ENCODE measurements at regions not wholly inside any gene's neighbourhood (a gene's known extent, or its start where the extent isn't known, plus 50 kb on each side); places are given as distances from the start of the nearest gene placed in this dataset.
"Not testable (repeated sequence)": the region's sequence is repeated elsewhere in the genome, so short reads cannot be mapped to it uniquely, and the experiment has no call there.

DNA sequence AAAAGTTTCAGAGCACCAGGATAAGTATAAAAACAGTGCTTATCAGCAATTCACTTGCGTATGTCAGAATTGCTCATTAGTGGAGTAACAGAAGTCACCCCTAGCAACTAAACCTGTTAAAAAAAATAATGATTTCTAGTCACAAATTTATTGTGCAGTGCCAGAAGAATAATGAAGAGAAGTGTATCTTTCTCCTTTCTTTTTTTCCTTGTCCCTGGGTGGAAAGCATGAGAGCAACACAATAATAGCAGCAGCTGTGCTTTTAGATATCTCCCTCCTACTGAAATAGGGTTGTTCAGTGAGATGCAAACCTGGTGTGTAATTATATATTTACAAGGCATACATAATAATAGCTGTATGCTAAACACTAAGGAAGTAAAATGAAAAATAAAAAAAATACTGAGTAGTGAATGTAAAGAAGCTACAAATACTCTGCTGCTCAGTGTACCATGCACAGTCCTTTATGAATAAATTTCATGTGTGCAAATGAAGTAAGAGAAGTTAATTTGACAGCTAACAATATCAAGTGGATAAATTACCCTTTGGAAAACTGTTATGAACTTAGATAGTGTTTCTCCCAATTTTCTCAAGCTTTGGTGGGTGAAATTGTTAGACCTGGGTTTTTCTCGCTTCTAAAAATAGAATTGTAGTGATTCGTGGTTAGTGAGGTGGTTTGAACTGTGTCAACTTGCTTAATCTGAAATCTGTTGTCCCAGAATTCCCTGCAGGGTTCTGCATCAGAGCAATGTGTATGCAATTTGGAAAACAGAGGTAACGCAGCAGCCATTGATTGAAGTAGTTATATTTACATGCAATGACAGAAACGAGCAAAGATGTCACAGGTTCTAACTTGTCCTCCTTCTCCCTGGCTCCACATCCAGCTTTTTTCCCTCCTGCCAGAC, 125.7 kb upstream of the NDST3 start:
- Histone ChIP-seq H3K4me3 (ENCODE audit: low read length in 2 of 2) (no peak overlapping the region), H3K27ac (ENCODE audit: low read depth in 2 of 2, low read length in 2 of 2) (no peak overlapping the region), H3K27me3 (ENCODE audit: control insufficient read depth in 2 of 2, insufficient read depth in 2 of 2, low read length in 2 of 2) (no peaks in the 10 kb centered on the region), H3K9ac (ENCODE audit: low read depth in 1 of 2, low read length in 2 of 2) (no peak overlapping the region), H3K4me1 (ENCODE audit: control insufficient read depth in 2 of 2, insufficient read depth in 2 of 2, low read length in 2 of 2) (no peaks in the 10 kb centered on the region), H3K9me3 (ENCODE audit: control insufficient read depth in 2 of 2, low read length in 2 of 2) (no peaks in the 10 kb centered on the region), H3K36me3 (ENCODE audit: control insufficient read depth in 2 of 2, insufficient read depth in 2 of 2, low read length in 2 of 2) (no peaks in the 10 kb centered on the region)

DNA sequence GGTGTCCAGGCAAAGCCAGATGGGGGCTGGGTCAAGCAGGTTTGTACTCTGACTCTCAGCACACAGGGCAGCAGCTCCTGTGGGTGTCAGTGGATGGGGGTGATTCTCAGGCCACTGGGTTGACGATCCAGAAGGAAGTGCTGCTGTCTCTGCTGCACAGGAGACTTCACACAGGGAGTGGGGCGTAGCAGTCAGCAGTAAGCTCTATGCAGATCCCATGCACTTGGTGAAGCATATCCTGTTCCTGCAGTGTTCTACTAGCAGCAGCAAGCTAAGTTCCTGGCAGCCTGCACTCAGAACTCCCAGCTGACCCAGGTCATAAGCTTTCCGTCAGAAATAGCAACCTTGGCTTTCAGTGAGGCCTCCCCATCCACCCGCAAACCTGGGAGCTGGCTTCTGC, 117.6 kb upstream of the NDST3 start:
- Histone ChIP-seq H3K4me1 (ENCODE audit: control insufficient read depth in 2 of 2, insufficient read depth in 2 of 2, low read length in 2 of 2) (no peaks in the 10 kb centered on the region), H3K36me3 (ENCODE audit: control insufficient read depth in 2 of 2, insufficient read depth in 2 of 2, low read length in 2 of 2) (no peaks in the 10 kb centered on the region)

DNA sequence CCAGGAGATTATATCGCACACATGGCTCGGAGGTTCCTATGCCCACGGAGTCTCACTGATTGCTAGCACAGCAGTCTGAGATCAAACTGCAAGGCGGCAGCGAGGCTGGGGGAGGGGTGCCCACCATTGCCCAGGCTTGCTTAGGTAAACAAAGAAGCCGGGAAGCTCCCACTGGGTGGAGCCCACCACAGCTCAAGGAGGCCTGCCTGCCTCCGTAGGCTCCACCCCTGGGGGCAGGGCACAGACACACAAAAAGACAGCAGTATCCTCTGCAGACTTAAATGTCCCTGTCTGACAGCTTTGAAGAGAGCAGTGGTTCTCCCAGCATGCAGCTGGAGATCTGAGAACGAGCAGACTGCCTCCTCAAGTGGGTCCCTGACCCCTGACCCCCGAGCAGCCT, 112.0 kb upstream of the NDST3 start:
- not testable (repeated sequence) for H3K27me3 ChIP-seq (ENCODE audit: control insufficient read depth in 2 of 2, insufficient read depth in 2 of 2, low read length in 2 of 2); H3K4me1 ChIP-seq (ENCODE audit: control insufficient read depth in 2 of 2, insufficient read depth in 2 of 2, low read length in 2 of 2); H3K9ac ChIP-seq (ENCODE audit: low read depth in 1 of 2, low read length in 2 of 2); H3K27ac ChIP-seq (ENCODE audit: low read depth in 2 of 2, low read length in 2 of 2); H3K36me3 ChIP-seq (ENCODE audit: control insufficient read depth in 2 of 2, insufficient read depth in 2 of 2, low read length in 2 of 2); H3K9me3 ChIP-seq (ENCODE audit: control insufficient read depth in 2 of 2, low read length in 2 of 2); H3K4me3 ChIP-seq (ENCODE audit: low read length in 2 of 2)

More for the DNA sequence above, 117.6 kb upstream of the NDST3 start:
- Histone ChIP-seq H3K27me3 (ENCODE audit: control insufficient read depth in 2 of 2, insufficient read depth in 2 of 2, low read length in 2 of 2) (no peaks in the 10 kb centered on the region), H3K27ac (ENCODE audit: low read depth in 2 of 2, low read length in 2 of 2) (no peak overlapping the region), H3K9ac (ENCODE audit: low read depth in 1 of 2, low read length in 2 of 2) (no peak overlapping the region), H3K4me3 (ENCODE audit: low read length in 2 of 2) (no peak overlapping the region), H3K9me3 (ENCODE audit: control insufficient read depth in 2 of 2, low read length in 2 of 2) (no peaks in the 10 kb centered on the region)

DNA sequence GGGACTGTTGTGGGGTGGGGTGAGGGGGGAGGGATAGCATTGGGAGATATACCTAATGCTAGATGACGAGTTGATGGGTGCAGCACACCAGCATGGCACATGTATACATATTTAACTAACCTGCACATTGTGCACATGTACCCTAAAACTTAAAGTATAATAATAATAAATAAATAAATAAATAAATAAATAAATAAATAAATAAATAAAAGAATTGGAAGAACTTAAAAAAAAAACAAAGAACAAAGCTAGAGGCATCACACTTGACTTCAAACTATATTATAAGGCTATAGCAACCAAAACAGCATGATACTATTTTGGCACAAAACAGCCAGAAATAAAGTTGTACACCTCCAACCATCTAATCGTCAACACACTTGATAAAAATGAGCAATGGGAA, 106.5 kb upstream of the NDST3 start:
- not testable (repeated sequence) for H3K9me3 ChIP-seq (ENCODE audit: control insufficient read depth in 2 of 2, low read length in 2 of 2); H3K4me3 ChIP-seq (ENCODE audit: low read length in 2 of 2); H3K4me1 ChIP-seq (ENCODE audit: control insufficient read depth in 2 of 2, insufficient read depth in 2 of 2, low read length in 2 of 2)

DNA sequence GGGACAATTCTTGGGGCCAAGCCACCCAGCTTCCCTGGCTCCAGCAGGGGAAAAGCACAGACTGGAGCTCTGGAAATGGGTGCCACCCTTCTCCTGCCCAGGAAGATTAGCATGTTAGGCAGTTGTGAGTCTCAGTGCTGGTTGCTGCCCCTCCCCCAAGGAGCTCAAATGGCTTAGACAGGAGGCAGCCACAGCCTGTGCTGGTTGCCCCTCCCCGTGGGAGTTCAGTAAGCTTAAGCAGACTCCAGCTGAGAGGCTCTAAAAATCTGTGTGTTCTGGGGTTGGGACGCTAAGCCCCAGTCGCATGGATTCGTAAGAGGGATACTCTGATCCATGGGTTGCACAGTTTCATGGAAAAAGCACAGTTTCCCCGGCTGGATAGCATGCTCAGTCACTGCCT, 92.7 kb upstream of the NDST3 start:
- Histone ChIP-seq H3K4me1 (ENCODE audit: control insufficient read depth in 2 of 2, insufficient read depth in 2 of 2, low read length in 2 of 2) (no peaks in the 10 kb centered on the region), H3K36me3 (ENCODE audit: control insufficient read depth in 2 of 2, insufficient read depth in 2 of 2, low read length in 2 of 2) (no peaks in the 10 kb centered on the region), H3K27me3 (ENCODE audit: control insufficient read depth in 2 of 2, insufficient read depth in 2 of 2, low read length in 2 of 2) (no peaks in the 10 kb centered on the region), H3K27ac (ENCODE audit: low read depth in 2 of 2, low read length in 2 of 2) (no peak overlapping the region), H3K9ac (ENCODE audit: low read depth in 1 of 2, low read length in 2 of 2) (no peak overlapping the region), H3K9me3 (ENCODE audit: control insufficient read depth in 2 of 2, low read length in 2 of 2) (no peaks in the 10 kb centered on the region), H3K4me3 (ENCODE audit: low read length in 2 of 2) (no peak overlapping the region)

More for the DNA sequence above, 106.5 kb upstream of the NDST3 start:
- H3K36me3 ChIP-seq (ENCODE audit: control insufficient read depth in 2 of 2, insufficient read depth in 2 of 2, low read length in 2 of 2); H3K9ac ChIP-seq (ENCODE audit: low read depth in 1 of 2, low read length in 2 of 2); H3K27me3 ChIP-seq (ENCODE audit: control insufficient read depth in 2 of 2, insufficient read depth in 2 of 2, low read length in 2 of 2); H3K27ac ChIP-seq (ENCODE audit: low read depth in 2 of 2, low read length in 2 of 2): not testable (repeated sequence)

GRCh38 chr4:117949621-117950020, 84.7 kb upstream of the NDST3 start:
- no peaks in the 10 kb centered on the region for H3K9me3 ChIP-seq (ENCODE audit: control insufficient read depth in 2 of 2, low read length in 2 of 2)
- no peaks in the 10 kb centered on the region for H3K36me3 ChIP-seq (ENCODE audit: control insufficient read depth in 2 of 2, insufficient read depth in 2 of 2, low read length in 2 of 2)
- no peak overlapping the region for H3K4me3 ChIP-seq (ENCODE audit: low read length in 2 of 2)
- H3K27ac ChIP-seq (ENCODE audit: low read depth in 2 of 2, low read length in 2 of 2): no peak overlapping the region
- no peaks in the 10 kb centered on the region for H3K27me3 ChIP-seq (ENCODE audit: control insufficient read depth in 2 of 2, insufficient read depth in 2 of 2, low read length in 2 of 2)
- no peaks in the 10 kb centered on the region for H3K4me1 ChIP-seq (ENCODE audit: control insufficient read depth in 2 of 2, insufficient read depth in 2 of 2, low read length in 2 of 2)
- H3K9ac ChIP-seq (ENCODE audit: low read depth in 1 of 2, low read length in 2 of 2): no peak overlapping the region

GRCh38 chr4:117957571-117957970, 76.7 kb upstream of the NDST3 start:
- Histone ChIP-seq H3K27ac (ENCODE audit: low read depth in 2 of 2, low read length in 2 of 2) (no peak overlapping the region), H3K9me3 (ENCODE audit: control insufficient read depth in 2 of 2, low read length in 2 of 2) (no peaks in the 10 kb centered on the region), H3K4me3 (ENCODE audit: low read length in 2 of 2) (no peak overlapping the region), H3K9ac (ENCODE audit: low read depth in 1 of 2, low read length in 2 of 2) (no peak overlapping the region), H3K36me3 (ENCODE audit: control insufficient read depth in 2 of 2, insufficient read depth in 2 of 2, low read length in 2 of 2) (no peaks in the 10 kb centered on the region), H3K27me3 (ENCODE audit: control insufficient read depth in 2 of 2, insufficient read depth in 2 of 2, low read length in 2 of 2) (no peaks in the 10 kb centered on the region), H3K4me1 (ENCODE audit: control insufficient read depth in 2 of 2, insufficient read depth in 2 of 2, low read length in 2 of 2) (no peaks in the 10 kb centered on the region)

DNA sequence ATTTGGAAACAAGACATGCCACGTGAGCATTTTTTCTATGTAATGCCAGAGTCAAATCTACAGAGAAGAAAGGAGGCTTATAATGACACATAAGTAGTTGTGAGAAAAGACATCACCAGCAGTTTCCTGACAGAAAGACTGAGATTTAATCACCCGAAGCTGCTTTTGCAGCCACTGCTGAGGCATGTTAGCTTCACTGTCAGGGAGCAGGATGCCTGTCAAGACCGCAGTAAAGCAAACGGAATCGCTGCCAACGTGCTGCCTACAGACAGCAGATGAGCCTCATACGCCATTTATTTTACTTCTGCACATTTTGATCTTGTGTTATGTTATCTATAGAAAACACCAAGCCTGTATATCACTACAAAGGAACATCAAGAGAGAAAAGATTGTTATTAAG, 68.7 kb upstream of the NDST3 start:
- Histone ChIP-seq H3K27me3 (ENCODE audit: control insufficient read depth in 2 of 2, insufficient read depth in 2 of 2, low read length in 2 of 2) (no peaks in the 10 kb centered on the region), H3K9me3 (ENCODE audit: control insufficient read depth in 2 of 2, low read length in 2 of 2) (no peaks in the 10 kb centered on the region), H3K4me1 (ENCODE audit: control insufficient read depth in 2 of 2, insufficient read depth in 2 of 2, low read length in 2 of 2) (no peaks in the 10 kb centered on the region), H3K9ac (ENCODE audit: low read depth in 1 of 2, low read length in 2 of 2) (no peak overlapping the region), H3K27ac (ENCODE audit: low read depth in 2 of 2, low read length in 2 of 2) (no peak overlapping the region), H3K36me3 (ENCODE audit: control insufficient read depth in 2 of 2, insufficient read depth in 2 of 2, low read length in 2 of 2) (no peaks in the 10 kb centered on the region), H3K4me3 (ENCODE audit: low read length in 2 of 2) (no peak overlapping the region)

DNA sequence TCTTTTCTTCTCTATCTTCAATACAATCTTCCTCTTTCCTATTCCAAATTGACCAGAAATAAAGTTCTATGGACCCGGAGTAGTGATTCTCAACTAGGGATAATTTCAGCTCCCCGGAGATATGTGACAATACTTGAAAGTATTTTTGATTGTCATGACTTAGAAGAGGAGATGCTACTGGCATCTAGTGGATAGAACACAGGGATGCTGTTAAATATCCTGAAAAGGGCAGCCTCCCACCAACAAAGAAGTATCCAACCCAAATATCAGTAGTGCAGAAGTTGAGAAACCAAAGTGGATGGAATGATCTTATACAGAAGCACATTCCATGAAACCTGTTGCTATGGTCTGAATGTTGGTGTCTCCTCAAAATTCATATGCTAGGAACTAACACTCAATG, 65.7 kb upstream of the NDST3 start:
- no peak overlapping the region for H3K9ac ChIP-seq (ENCODE audit: low read depth in 1 of 2, low read length in 2 of 2)
- no peaks in the 10 kb centered on the region for H3K4me1 ChIP-seq (ENCODE audit: control insufficient read depth in 2 of 2, insufficient read depth in 2 of 2, low read length in 2 of 2)
- H3K36me3 ChIP-seq (ENCODE audit: control insufficient read depth in 2 of 2, insufficient read depth in 2 of 2, low read length in 2 of 2): no peaks in the 10 kb centered on the region
- no peak overlapping the region for H3K27ac ChIP-seq (ENCODE audit: low read depth in 2 of 2, low read length in 2 of 2)
- H3K4me3 ChIP-seq (ENCODE audit: low read length in 2 of 2): no peak overlapping the region
- H3K27me3 ChIP-seq (ENCODE audit: control insufficient read depth in 2 of 2, insufficient read depth in 2 of 2, low read length in 2 of 2): no peaks in the 10 kb centered on the region
- no peaks in the 10 kb centered on the region for H3K9me3 ChIP-seq (ENCODE audit: control insufficient read depth in 2 of 2, low read length in 2 of 2)

- Histone ChIP-seq H3K4me3 (ENCODE audit: low read length in 2 of 2) (no peak overlapping the region), H3K9ac (ENCODE audit: low read depth in 1 of 2, low read length in 2 of 2) (no peak overlapping the region)
Observed at GRCh38 chr4:117971403-117971802, 62.9 kb upstream of the NDST3 start.

More at GRCh38 chr4:117971403-117971802, 62.9 kb upstream of the NDST3 start:
- H3K4me1 ChIP-seq (ENCODE audit: control insufficient read depth in 2 of 2, insufficient read depth in 2 of 2, low read length in 2 of 2): no peaks in the 10 kb centered on the region
- H3K27ac ChIP-seq (ENCODE audit: low read depth in 2 of 2, low read length in 2 of 2): no peak overlapping the region
- no peaks in the 10 kb centered on the region for H3K9me3 ChIP-seq (ENCODE audit: control insufficient read depth in 2 of 2, low read length in 2 of 2)
- H3K27me3 ChIP-seq (ENCODE audit: control insufficient read depth in 2 of 2, insufficient read depth in 2 of 2, low read length in 2 of 2): no peaks in the 10 kb centered on the region
- H3K36me3 ChIP-seq (ENCODE audit: control insufficient read depth in 2 of 2, insufficient read depth in 2 of 2, low read length in 2 of 2): no peaks in the 10 kb centered on the region
